MM.1S (cell line): ENCODE measurements at regions not wholly inside any gene's neighbourhood (a gene's known extent, or its start where the extent isn't known, plus 50 kb on each side); places are given as distances from the start of the nearest gene placed in this dataset.

Experiments used
- CTCF ChIP-seq: fragments of 300-600 bp; sonication (generic); IDR thresholded peaks from 2 replicates; pipeline ENCODE4 v1.5.1; 2016; ENCODE audit warnings: antibody characterized with exemption, low read length, mixed read lengths
- EZH2 ChIP-seq: fragments of 300-600 bp; sonication (generic); optimal IDR thresholded peaks from 2 replicates; pipeline ENCODE3; 2017; ENCODE audit warnings: low read depth, mild to moderate bottlenecking, antibody characterized with exemption, low read length, mixed read lengths
- EZH2phosphoT487 ChIP-seq: fragments of 300-600 bp; sonication (generic); IDR thresholded peaks from 2 replicates; pipeline ENCODE4 v1.6.1; 2018; ENCODE audit warnings: antibody characterized with exemption, low read length

- TF ChIP-seq CTCF: no peak
- no peak for TF ChIP-seq EZH2
- TF ChIP-seq EZH2phosphoT487: no peak
These were observed 178.0 kb downstream of the RPAP3 start for GRCh38 chr12:47527816-47528215.
